ENCODE measurements at regions not wholly inside any gene's neighbourhood (a gene's known extent, or its start where the extent isn't known, plus 50 kb on each side); places are given as distances from the start of the nearest gene placed in this dataset.
"Not testable (repeated sequence)": the region's sequence is repeated elsewhere in the genome, so short reads cannot be mapped to it uniquely, and the experiment has no call there.

GRCh38 chr12:131436922-131437705 is 273.8 kb upstream of the SFSWAP start:
- no peak for DNase-seq (ENCODE audit: low read depth in 2 of 2)

GRCh38 chr12:131437706-131438492 is 273.0 kb upstream of the SFSWAP start:
- DNase-seq (ENCODE audit: low read depth in 2 of 2): no peak

GRCh38 chr12:131438493-131438835 is 272.4 kb upstream of the SFSWAP start:
- DNase-seq (ENCODE audit: low read depth in 2 of 2): not testable (repeated sequence)

GRCh38 chr12:131438881-131439280 is 272.0 kb upstream of the SFSWAP start:
- DNase-seq (ENCODE audit: low read depth in 2 of 2): no peak

- DNase-seq (ENCODE audit: low read depth in 2 of 2): not testable (repeated sequence)
Observed at GRCh38 chr12:131439752-131440151, 271.1 kb upstream of the SFSWAP start.

- not testable (repeated sequence) for DNase-seq (ENCODE audit: low read depth in 2 of 2)
Observed at GRCh38 chr12:131440209-131441059, 270.5 kb upstream of the SFSWAP start.

GRCh38 chr12:131441060-131441396 is 269.9 kb upstream of the SFSWAP start:
- no peak for DNase-seq (ENCODE audit: low read depth in 2 of 2)

- DNase-seq (ENCODE audit: low read depth in 2 of 2): no peak
Observed at GRCh38 chr12:131441638-131442336, 269.1 kb upstream of the SFSWAP start.

GRCh38 chr12:131442337-131442918 is 268.5 kb upstream of the SFSWAP start:
- no peak for DNase-seq (ENCODE audit: low read depth in 2 of 2)

GRCh38 chr12:131443019-131444000 is 267.6 kb upstream of the SFSWAP start:
- DNase-seq (ENCODE audit: low read depth in 2 of 2): no peak

GRCh38 chr12:131444220-131445164 is 266.4 kb upstream of the SFSWAP start:
- no peak for DNase-seq (ENCODE audit: low read depth in 2 of 2)

GRCh38 chr12:131445184-131445774 is 265.6 kb upstream of the SFSWAP start:
- DNase-seq (ENCODE audit: low read depth in 2 of 2): no peak

- DNase-seq (ENCODE audit: low read depth in 2 of 2): no peak
Observed at GRCh38 chr12:131445795-131446194, 265.1 kb upstream of the SFSWAP start.

GRCh38 chr12:131447636-131448035 is 263.3 kb upstream of the SFSWAP start:
- DNase-seq (ENCODE audit: low read depth in 2 of 2): not testable (repeated sequence)

GRCh38 chr12:131448254-131448795 is 262.6 kb upstream of the SFSWAP start:
- DNase-seq (ENCODE audit: low read depth in 2 of 2): no peak

GRCh38 chr12:131449027-131449426 is 261.9 kb upstream of the SFSWAP start:
- no peak for DNase-seq (ENCODE audit: low read depth in 2 of 2)

- no peak for DNase-seq (ENCODE audit: low read depth in 2 of 2)
Observed at GRCh38 chr12:131452444-131452860, 258.4 kb upstream of the SFSWAP start.
